ENCODE measurements at regions not wholly inside any gene's neighbourhood (a gene's known extent, or its start where the extent isn't known, plus 50 kb on each side); places are given as distances from the start of the nearest gene placed in this dataset.
"Not testable (repeated sequence)": the region's sequence is repeated elsewhere in the genome, so short reads cannot be mapped to it uniquely, and the experiment has no call there.

DNA sequence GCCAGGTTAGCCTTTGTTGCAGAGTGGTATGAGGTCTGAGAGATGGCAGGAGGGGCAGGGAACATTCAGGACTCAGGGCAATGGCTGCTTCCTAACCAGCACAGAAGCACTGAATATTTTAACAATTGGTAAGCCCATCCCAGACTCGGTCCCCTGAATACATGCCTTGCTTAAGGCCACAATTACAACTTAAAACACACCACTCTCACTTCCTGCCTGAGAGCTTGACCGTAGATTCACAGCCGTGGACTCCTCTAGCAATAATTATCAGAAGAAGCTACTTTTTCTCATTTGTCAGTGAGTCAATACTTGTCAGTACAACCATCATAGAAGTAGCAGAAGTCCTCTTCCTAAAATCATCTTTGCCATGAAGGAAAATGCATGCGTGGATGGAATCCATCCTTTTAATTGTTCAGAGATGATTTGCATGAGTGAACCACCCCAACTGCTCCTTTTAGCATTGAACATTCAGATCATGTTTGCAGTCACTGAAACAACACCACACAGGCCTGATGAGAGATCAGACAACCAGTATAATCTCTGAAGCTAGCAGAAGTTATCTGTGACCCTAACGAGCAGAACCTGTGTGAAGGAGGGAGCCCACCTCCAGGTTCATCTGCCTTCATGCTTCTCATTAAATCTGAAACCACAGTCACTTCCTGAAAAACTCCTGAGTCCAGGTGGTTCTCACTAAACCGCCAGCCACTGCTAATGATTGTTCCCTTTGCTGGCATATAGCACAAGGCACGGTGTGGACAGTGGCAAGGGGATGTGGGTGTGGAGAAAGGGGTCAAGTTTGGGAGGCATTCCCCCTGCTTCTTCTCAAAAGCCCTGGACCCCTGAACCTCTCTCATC is 333.9 kb upstream of the CNR1 start:
- no peaks in the 10 kb centered on the region for H3K9me3 ChIP-seq (ENCODE audit: control insufficient read depth, insufficient read depth, low read depth, low read length)
- ATAC-seq, result no peak
- no peak overlapping the region for H3K27ac ChIP-seq (ENCODE audit: low read length)
- H3K27me3 ChIP-seq (ENCODE audit: control insufficient read depth, insufficient read depth, low read length), result no peaks in the 10 kb centered on the region
- POLR2A ChIA-PET, result no interaction called here
- in situ Hi-C loops (cut with HindIII; ENCODE audit: low pct_unique_long_range_greater_than_20kb, low sequenced_read_pairs) (no loop called here), intact Hi-C loops (cut with micrococcal nuclease; ENCODE audit: unreplicated experiment) (no loop called here)
- CTCF ChIA-PET, result interaction anchor here (0.7 kb wide), 1 partner anchor 382 kb away, joined by 6 read pairs; no protein-coding TSS in a partner anchor
- BruUV-seq (replicated peaks), result no TSS peak
- DNase-seq (ENCODE audit: low read depth, low spot score), result no peak
- H3K36me3 ChIP-seq (ENCODE audit: control insufficient read depth, insufficient read depth, low read length), result no peaks in the 10 kb centered on the region
- no peak overlapping the region for H3K4me3 ChIP-seq (ENCODE audit: low read depth in 2 of 2, low read length in 2 of 2)
- no peaks in the 10 kb centered on the region for H3K4me1 ChIP-seq (ENCODE audit: control insufficient read depth, insufficient read depth, low read length)
- no peak for TF ChIP-seq POLR2AphosphoS5 (IDR thresholded peaks at IDR 0.05; ENCODE audit: low read depth, low read length)
- TF ChIP-seq REST (IDR thresholded peaks at IDR 0.05; ENCODE audit: insufficient read depth in 1 of 2, low read depth in 2 of 2, low read length in 1 of 2), result no peak
- TF ChIP-seq, protein P1, sequence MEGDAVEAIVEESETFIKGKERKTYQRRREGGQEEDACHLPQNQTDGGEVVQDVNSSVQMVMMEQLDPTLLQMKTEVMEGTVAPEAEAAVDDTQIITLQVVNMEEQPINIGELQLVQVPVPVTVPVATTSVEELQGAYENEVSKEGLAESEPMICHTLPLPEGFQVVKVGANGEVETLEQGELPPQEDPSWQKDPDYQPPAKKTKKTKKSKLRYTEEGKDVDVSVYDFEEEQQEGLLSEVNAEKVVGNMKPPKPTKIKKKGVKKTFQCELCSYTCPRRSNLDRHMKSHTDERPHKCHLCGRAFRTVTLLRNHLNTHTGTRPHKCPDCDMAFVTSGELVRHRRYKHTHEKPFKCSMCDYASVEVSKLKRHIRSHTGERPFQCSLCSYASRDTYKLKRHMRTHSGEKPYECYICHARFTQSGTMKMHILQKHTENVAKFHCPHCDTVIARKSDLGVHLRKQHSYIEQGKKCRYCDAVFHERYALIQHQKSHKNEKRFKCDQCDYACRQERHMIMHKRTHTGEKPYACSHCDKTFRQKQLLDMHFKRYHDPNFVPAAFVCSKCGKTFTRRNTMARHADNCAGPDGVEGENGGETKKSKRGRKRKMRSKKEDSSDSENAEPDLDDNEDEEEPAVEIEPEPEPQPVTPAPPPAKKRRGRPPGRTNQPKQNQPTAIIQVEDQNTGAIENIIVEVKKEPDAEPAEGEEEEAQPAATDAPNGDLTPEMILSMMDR (IDR thresholded peaks at IDR 0.05), result no peak
- no peak for TF ChIP-seq TCF7L2 (IDR thresholded peaks at IDR 0.05; ENCODE audit: low read depth, low read length)
- TF ChIP-seq SIN3A (IDR thresholded peaks at IDR 0.05; ENCODE audit: borderline replicate concordance, insufficient read depth, low read depth, low read length), result no peak

DNA sequence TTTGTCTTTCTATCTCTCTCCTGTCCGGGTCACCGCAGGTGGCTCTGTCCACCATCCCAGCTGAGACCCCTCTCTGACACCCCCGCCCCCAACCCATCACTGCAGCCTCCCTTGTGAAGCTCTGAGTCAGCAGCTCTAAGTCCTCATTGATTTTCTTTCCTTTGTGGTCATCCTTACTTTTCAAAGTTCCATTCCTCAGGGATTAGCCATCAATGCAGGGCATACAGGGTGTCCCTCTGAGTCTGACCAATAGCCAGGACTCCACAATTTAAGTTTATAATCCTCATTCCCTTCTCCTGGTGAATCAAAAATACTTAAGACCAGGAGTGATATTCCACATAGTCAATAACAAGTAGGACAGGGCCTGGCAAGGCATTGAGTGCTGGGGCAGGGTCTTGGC is 333.3 kb upstream of the CNR1 start:
- DNase-seq (ENCODE audit: low read depth, low spot score) (no peak), ATAC-seq (no peak)
- no peak overlapping the region for H3K4me3 ChIP-seq (ENCODE audit: low read depth in 2 of 2, low read length in 2 of 2)
- no peak for TF ChIP-seq SIN3A (IDR thresholded peaks at IDR 0.05; ENCODE audit: borderline replicate concordance, insufficient read depth, low read depth, low read length)
- no peak for TF ChIP-seq TCF7L2 (IDR thresholded peaks at IDR 0.05; ENCODE audit: low read depth, low read length)
- no peak for TF ChIP-seq REST (IDR thresholded peaks at IDR 0.05; ENCODE audit: insufficient read depth in 1 of 2, low read depth in 2 of 2, low read length in 1 of 2)
- no peak for TF ChIP-seq POLR2AphosphoS5 (IDR thresholded peaks at IDR 0.05; ENCODE audit: low read depth, low read length)
- TF ChIP-seq, protein P1 (IDR thresholded peaks at IDR 0.05), result no peak
- no peaks in the 10 kb centered on the region for H3K36me3 ChIP-seq (ENCODE audit: control insufficient read depth, insufficient read depth, low read length)
- BruUV-seq (replicated peaks), result no TSS peak
- ChIA-PET POLR2A (no interaction called here), CTCF (interaction anchor here (0.7 kb wide), 1 partner anchor 381 kb away, joined by 6 read pairs; no protein-coding TSS in a partner anchor)
- intact Hi-C loops (cut with micrococcal nuclease; ENCODE audit: unreplicated experiment), result no loop called here
- in situ Hi-C loops (cut with HindIII; ENCODE audit: low pct_unique_long_range_greater_than_20kb, low sequenced_read_pairs), result no loop called here
- H3K27me3 ChIP-seq (ENCODE audit: control insufficient read depth, insufficient read depth, low read length), result no peaks in the 10 kb centered on the region
- H3K9me3 ChIP-seq (ENCODE audit: control insufficient read depth, insufficient read depth, low read depth, low read length), result no peaks in the 10 kb centered on the region
- H3K4me1 ChIP-seq (ENCODE audit: control insufficient read depth, insufficient read depth, low read length), result no peaks in the 10 kb centered on the region
- H3K27ac ChIP-seq (ENCODE audit: low read length), result no peak overlapping the region

- ATAC-seq; H3K9me3 ChIP-seq (ENCODE audit: control insufficient read depth, insufficient read depth, low read depth, low read length); H3K27me3 ChIP-seq (ENCODE audit: control insufficient read depth, insufficient read depth, low read length); H3K36me3 ChIP-seq (ENCODE audit: control insufficient read depth, insufficient read depth, low read length); DNase-seq (ENCODE audit: low read depth, low spot score); H3K4me3 ChIP-seq (ENCODE audit: low read depth in 2 of 2, low read length in 2 of 2); POLR2A ChIA-PET; in situ Hi-C loops (cut with HindIII; ENCODE audit: low pct_unique_long_range_greater_than_20kb, low sequenced_read_pairs); intact Hi-C loops (cut with micrococcal nuclease; ENCODE audit: unreplicated experiment); CTCF ChIA-PET; BruUV-seq (replicated peaks); H3K4me1 ChIP-seq (ENCODE audit: control insufficient read depth, insufficient read depth, low read length); H3K27ac ChIP-seq (ENCODE audit: low read length): not testable (repeated sequence)
These were observed 331.3 kb upstream of the CNR1 start for GRCh38 chr6:88497403-88497802.
